ENCODE measurements at regions not wholly inside any gene's neighbourhood (a gene's known extent, or its start where the extent isn't known, plus 50 kb on each side); places are given as distances from the start of the nearest gene placed in this dataset.

- no peaks in the 10 kb centered on the region for H3K9me3 ChIP-seq (ENCODE audit: low read length)
- no peak overlapping the region for H3K9ac ChIP-seq (ENCODE audit: low read length)
- H3K4me1 ChIP-seq (ENCODE audit: insufficient read depth, low read length) = no peaks in the 10 kb centered on the region
- H3K27ac ChIP-seq (ENCODE audit: low read depth, low read length) = no peak overlapping the region
- H3K4me3 ChIP-seq (ENCODE audit: low read depth in 1 of 2, low read length in 2 of 2) = no peak overlapping the region
- no peaks in the 10 kb centered on the region for H3K27me3 ChIP-seq (ENCODE audit: control insufficient read depth in 1 of 2, insufficient read depth in 2 of 2, low read length in 2 of 2)
- H3K36me3 ChIP-seq (ENCODE audit: insufficient read depth, low read length) = no peaks in the 10 kb centered on the region
These were observed 1317.9 kb upstream of the SPRY2 start for GRCh38 chr13:81658598-81659370.

GRCh38 chr13:81639984-81640582 lies 1299.2 kb upstream of the SPRY2 start:
- no peaks in the 10 kb centered on the region for H3K27me3 ChIP-seq (ENCODE audit: control insufficient read depth in 1 of 2, insufficient read depth in 2 of 2, low read length in 2 of 2)
- H3K27ac ChIP-seq (ENCODE audit: low read depth, low read length) = no peak overlapping the region
- no peaks in the 10 kb centered on the region for H3K36me3 ChIP-seq (ENCODE audit: insufficient read depth, low read length)
- no peak overlapping the region for H3K4me3 ChIP-seq (ENCODE audit: low read depth in 1 of 2, low read length in 2 of 2)
- H3K4me1 ChIP-seq (ENCODE audit: insufficient read depth, low read length) = no peaks in the 10 kb centered on the region
- H3K9ac ChIP-seq (ENCODE audit: low read length) = no peak overlapping the region
- H3K9me3 ChIP-seq (ENCODE audit: low read length) = no peaks in the 10 kb centered on the region

- Histone ChIP-seq H3K36me3 (ENCODE audit: insufficient read depth, low read length) (no peaks in the 10 kb centered on the region), H3K4me3 (ENCODE audit: low read depth in 1 of 2, low read length in 2 of 2) (no peak overlapping the region), H3K9me3 (ENCODE audit: low read length) (no peaks in the 10 kb centered on the region), H3K9ac (ENCODE audit: low read length) (no peak overlapping the region), H3K27me3 (ENCODE audit: control insufficient read depth in 1 of 2, insufficient read depth in 2 of 2, low read length in 2 of 2) (no peaks in the 10 kb centered on the region), H3K27ac (ENCODE audit: low read depth, low read length) (no peak overlapping the region), H3K4me1 (ENCODE audit: insufficient read depth, low read length) (no peaks in the 10 kb centered on the region)
These were observed 1296.5 kb upstream of the SPRY2 start for GRCh38 chr13:81637457-81637856.

DNA sequence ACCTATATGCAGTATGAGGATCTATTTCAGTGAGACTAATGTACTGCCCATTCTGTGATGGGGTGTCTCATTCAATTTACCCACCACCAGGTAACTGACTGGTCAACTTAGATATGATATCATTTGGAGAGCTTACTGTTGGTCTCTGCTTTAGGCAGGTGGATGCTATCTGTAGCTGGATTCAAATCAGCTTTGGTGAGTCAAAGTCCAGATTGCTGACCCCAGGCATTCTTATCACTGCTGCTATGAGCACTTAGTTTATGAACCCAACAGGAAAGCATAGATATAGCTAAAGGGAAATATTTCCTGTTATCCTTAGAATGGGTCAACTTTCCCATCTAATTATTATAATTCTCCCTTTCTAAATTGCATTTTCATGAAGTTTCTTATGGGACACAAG lies 1295.2 kb upstream of the SPRY2 start:
- Histone ChIP-seq H3K4me3 (ENCODE audit: low read depth in 1 of 2, low read length in 2 of 2) (no peak overlapping the region), H3K27ac (ENCODE audit: low read depth, low read length) (no peak overlapping the region), H3K9me3 (ENCODE audit: low read length) (no peaks in the 10 kb centered on the region), H3K9ac (ENCODE audit: low read length) (no peak overlapping the region), H3K4me1 (ENCODE audit: insufficient read depth, low read length) (no peaks in the 10 kb centered on the region), H3K36me3 (ENCODE audit: insufficient read depth, low read length) (no peaks in the 10 kb centered on the region), H3K27me3 (ENCODE audit: control insufficient read depth in 1 of 2, insufficient read depth in 2 of 2, low read length in 2 of 2) (no peaks in the 10 kb centered on the region)

GRCh38 chr13:81615031-81615430 lies 1274.1 kb upstream of the SPRY2 start:
- Histone ChIP-seq H3K9ac (ENCODE audit: low read length) (no peak overlapping the region), H3K27ac (ENCODE audit: low read depth, low read length) (no peak overlapping the region), H3K4me1 (ENCODE audit: insufficient read depth, low read length) (no peaks in the 10 kb centered on the region), H3K9me3 (ENCODE audit: low read length) (no peaks in the 10 kb centered on the region), H3K36me3 (ENCODE audit: insufficient read depth, low read length) (no peaks in the 10 kb centered on the region), H3K27me3 (ENCODE audit: control insufficient read depth in 1 of 2, insufficient read depth in 2 of 2, low read length in 2 of 2) (no peaks in the 10 kb centered on the region), H3K4me3 (ENCODE audit: low read depth in 1 of 2, low read length in 2 of 2) (no peak overlapping the region)

- no peaks in the 10 kb centered on the region for H3K9me3 ChIP-seq (ENCODE audit: low read length)
- H3K27ac ChIP-seq (ENCODE audit: low read depth, low read length) = no peak overlapping the region
- H3K4me3 ChIP-seq (ENCODE audit: low read depth in 1 of 2, low read length in 2 of 2) = no peak overlapping the region
- H3K9ac ChIP-seq (ENCODE audit: low read length) = no peak overlapping the region
- H3K4me1 ChIP-seq (ENCODE audit: insufficient read depth, low read length) = no peaks in the 10 kb centered on the region
- no peaks in the 10 kb centered on the region for H3K36me3 ChIP-seq (ENCODE audit: insufficient read depth, low read length)
- H3K27me3 ChIP-seq (ENCODE audit: control insufficient read depth in 1 of 2, insufficient read depth in 2 of 2, low read length in 2 of 2) = no peaks in the 10 kb centered on the region
These were observed 1269.7 kb upstream of the SPRY2 start for GRCh38 chr13:81610644-81611043.

DNA sequence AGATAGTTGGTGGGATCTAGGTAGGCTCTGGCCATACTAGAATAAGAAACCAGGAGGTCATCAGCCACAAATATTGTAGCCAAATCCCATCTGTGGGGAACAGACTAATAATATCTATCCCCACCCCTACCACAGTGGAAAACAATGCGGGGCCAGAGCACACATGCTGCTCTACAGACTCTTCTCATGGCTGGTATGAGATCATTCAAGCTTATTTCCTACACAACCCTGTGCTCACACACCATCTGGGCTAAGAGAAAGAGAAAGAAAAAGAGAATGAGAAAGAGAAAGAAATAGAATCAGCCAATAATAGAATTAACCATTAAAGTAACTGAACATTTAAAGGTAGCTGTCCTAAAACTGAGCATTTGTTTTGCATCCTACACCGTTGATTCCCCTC lies 1268.4 kb upstream of the SPRY2 start:
- H3K9me3 ChIP-seq (ENCODE audit: low read length) = no peaks in the 10 kb centered on the region
- no peaks in the 10 kb centered on the region for H3K36me3 ChIP-seq (ENCODE audit: insufficient read depth, low read length)
- H3K4me1 ChIP-seq (ENCODE audit: insufficient read depth, low read length) = no peaks in the 10 kb centered on the region
- H3K27ac ChIP-seq (ENCODE audit: low read depth, low read length) = no peak overlapping the region
- H3K9ac ChIP-seq (ENCODE audit: low read length) = no peak overlapping the region
- no peak overlapping the region for H3K4me3 ChIP-seq (ENCODE audit: low read depth in 1 of 2, low read length in 2 of 2)
- no peaks in the 10 kb centered on the region for H3K27me3 ChIP-seq (ENCODE audit: control insufficient read depth in 1 of 2, insufficient read depth in 2 of 2, low read length in 2 of 2)

GRCh38 chr13:81606074-81606473 lies 1265.1 kb upstream of the SPRY2 start:
- no peaks in the 10 kb centered on the region for H3K36me3 ChIP-seq (ENCODE audit: insufficient read depth, low read length)
- H3K27me3 ChIP-seq (ENCODE audit: control insufficient read depth in 1 of 2, insufficient read depth in 2 of 2, low read length in 2 of 2) = no peaks in the 10 kb centered on the region
- H3K4me1 ChIP-seq (ENCODE audit: insufficient read depth, low read length) = no peaks in the 10 kb centered on the region
- no peak overlapping the region for H3K9ac ChIP-seq (ENCODE audit: low read length)
- H3K27ac ChIP-seq (ENCODE audit: low read depth, low read length) = no peak overlapping the region
- H3K9me3 ChIP-seq (ENCODE audit: low read length) = no peaks in the 10 kb centered on the region
- no peak overlapping the region for H3K4me3 ChIP-seq (ENCODE audit: low read depth in 1 of 2, low read length in 2 of 2)

DNA sequence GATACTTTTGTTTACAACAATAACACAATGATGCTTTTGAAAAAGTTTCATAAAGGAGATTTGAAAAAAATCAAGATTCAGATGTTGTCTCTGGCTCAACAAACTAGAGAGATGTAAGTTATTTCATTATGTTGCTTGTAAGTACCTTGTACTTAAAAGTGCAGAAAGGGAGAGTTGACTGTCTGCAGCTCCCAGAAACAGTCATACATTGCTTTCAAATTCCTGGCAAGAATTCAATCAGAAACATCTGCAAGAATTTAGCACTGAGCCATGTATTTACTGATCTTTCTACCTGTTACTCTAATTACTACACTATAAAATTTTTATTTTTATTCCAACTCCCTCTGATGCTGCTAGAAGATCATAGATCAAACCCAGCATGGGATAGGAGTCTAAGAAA lies 1261.3 kb upstream of the SPRY2 start:
- Histone ChIP-seq H3K9me3 (ENCODE audit: low read length) (no peaks in the 10 kb centered on the region), H3K27me3 (ENCODE audit: control insufficient read depth in 1 of 2, insufficient read depth in 2 of 2, low read length in 2 of 2) (no peaks in the 10 kb centered on the region), H3K4me1 (ENCODE audit: insufficient read depth, low read length) (no peaks in the 10 kb centered on the region), H3K27ac (ENCODE audit: low read depth, low read length) (no peak overlapping the region), H3K36me3 (ENCODE audit: insufficient read depth, low read length) (no peaks in the 10 kb centered on the region), H3K4me3 (ENCODE audit: low read depth in 1 of 2, low read length in 2 of 2) (no peak overlapping the region), H3K9ac (ENCODE audit: low read length) (no peak overlapping the region)

- no peak overlapping the region for H3K9ac ChIP-seq (ENCODE audit: low read length)
- no peaks in the 10 kb centered on the region for H3K27me3 ChIP-seq (ENCODE audit: control insufficient read depth in 1 of 2, insufficient read depth in 2 of 2, low read length in 2 of 2)
- H3K36me3 ChIP-seq (ENCODE audit: insufficient read depth, low read length) = no peaks in the 10 kb centered on the region
- no peaks in the 10 kb centered on the region for H3K9me3 ChIP-seq (ENCODE audit: low read length)
- no peak overlapping the region for H3K4me3 ChIP-seq (ENCODE audit: low read depth in 1 of 2, low read length in 2 of 2)
- H3K27ac ChIP-seq (ENCODE audit: low read depth, low read length) = no peak overlapping the region
- H3K4me1 ChIP-seq (ENCODE audit: insufficient read depth, low read length) = no peaks in the 10 kb centered on the region
These were observed 1256.2 kb upstream of the SPRY2 start for GRCh38 chr13:81597101-81597500.

GRCh38 chr13:81596224-81596753 lies 1255.4 kb upstream of the SPRY2 start:
- Histone ChIP-seq H3K4me3 (ENCODE audit: low read depth in 1 of 2, low read length in 2 of 2) (no peak overlapping the region), H3K9ac (ENCODE audit: low read length) (no peak overlapping the region), H3K27ac (ENCODE audit: low read depth, low read length) (no peak overlapping the region), H3K36me3 (ENCODE audit: insufficient read depth, low read length) (no peaks in the 10 kb centered on the region), H3K4me1 (ENCODE audit: insufficient read depth, low read length) (no peaks in the 10 kb centered on the region), H3K9me3 (ENCODE audit: low read length) (no peaks in the 10 kb centered on the region), H3K27me3 (ENCODE audit: control insufficient read depth in 1 of 2, insufficient read depth in 2 of 2, low read length in 2 of 2) (no peaks in the 10 kb centered on the region)

All from muscle layer of colon (tissue), 2 donors.